ENCODE measurements at regions not wholly inside any gene's neighbourhood (a gene's known extent, or its start where the extent isn't known, plus 50 kb on each side); places are given as distances from the start of the nearest gene placed in this dataset.
A peak's percentile ranks its signal among the peaks of the same experiment; 100 is the strongest.
"Not testable (repeated sequence)": the region's sequence is repeated elsewhere in the genome, so short reads cannot be mapped to it uniquely, and the experiment has no call there.

DNA sequence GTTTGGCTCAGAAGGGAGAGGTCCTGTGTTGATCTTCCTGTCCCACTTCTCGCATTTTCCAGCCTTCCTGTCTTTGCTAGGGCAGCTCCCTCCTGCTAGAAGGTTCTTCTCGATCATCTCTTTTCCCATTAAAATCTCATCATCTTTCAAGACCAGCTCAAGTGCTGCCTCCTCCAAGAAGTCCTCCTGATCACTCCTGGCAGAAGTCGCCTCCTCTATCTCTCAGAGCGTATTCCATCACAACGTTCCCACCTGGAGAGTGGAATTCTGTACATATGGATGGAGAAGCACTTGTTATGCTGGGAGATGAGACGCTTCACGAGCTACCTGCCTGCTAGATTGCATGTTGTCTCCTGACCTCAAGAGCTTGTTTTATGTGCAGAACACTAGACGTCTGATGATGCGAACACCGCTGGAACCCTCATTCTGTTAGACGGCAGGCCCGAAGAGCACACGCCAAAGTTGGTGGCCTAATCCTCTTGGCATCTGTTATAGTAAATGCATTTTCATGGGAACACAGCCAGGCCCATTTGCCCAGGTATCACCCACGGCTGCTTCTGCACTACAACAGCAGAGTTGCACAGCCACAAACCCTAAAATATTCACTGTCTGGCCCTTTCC lies 68.0 kb upstream of the INSIG1 start:
- DNase-seq (ENCODE audit: low read depth) = no peak

DNA sequence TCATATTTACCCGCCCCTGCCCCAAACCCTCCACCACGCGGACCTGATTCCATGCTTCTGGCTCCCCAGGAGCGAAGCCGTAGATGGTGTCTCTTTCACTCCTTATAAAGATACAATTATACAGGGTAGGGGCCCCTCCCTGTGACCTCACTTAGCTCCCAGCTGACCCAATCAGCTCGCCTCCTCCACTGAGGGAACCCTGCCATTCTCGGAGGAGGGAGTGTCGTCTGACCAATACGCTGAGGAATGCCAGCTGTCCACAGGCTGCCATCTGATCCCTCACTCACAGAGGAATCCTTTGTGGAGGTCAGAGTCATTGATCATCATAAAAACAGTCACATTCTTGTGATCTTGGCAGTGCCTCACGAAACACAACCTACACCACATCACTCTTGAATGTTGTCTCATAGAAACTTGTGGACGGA lies 67.5 kb upstream of the INSIG1 start:
- DNase-seq (ENCODE audit: low read depth) = peak; percentile 99

DNA sequence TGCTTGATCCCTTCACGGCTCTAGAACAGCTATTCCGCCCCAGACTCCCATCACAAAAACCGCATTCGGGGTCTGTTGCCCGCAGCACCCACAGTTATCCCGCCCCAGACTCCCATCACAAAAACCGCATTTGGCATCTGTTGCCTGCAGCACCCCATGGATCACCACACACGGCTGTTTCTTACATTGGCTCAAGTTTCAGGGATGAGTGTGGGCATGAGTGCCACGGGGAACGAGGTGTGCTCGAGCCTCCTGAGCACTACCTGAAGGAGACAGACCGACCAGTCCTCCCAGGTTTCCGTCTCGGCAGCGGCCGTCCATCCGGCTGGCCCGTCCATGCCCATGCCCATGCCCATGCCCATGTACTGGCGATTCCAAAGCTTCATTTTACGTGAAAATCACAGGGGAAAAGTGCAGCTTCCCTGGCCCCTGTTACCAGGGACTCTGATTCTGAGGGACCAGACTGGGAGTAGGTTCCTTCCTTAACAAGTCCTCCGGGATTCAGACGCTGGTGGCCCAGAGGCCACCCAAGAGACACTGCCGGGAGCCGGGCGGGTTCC lies 66.4 kb upstream of the INSIG1 start:
- DNase-seq (ENCODE audit: low read depth) = no peak

DNA sequence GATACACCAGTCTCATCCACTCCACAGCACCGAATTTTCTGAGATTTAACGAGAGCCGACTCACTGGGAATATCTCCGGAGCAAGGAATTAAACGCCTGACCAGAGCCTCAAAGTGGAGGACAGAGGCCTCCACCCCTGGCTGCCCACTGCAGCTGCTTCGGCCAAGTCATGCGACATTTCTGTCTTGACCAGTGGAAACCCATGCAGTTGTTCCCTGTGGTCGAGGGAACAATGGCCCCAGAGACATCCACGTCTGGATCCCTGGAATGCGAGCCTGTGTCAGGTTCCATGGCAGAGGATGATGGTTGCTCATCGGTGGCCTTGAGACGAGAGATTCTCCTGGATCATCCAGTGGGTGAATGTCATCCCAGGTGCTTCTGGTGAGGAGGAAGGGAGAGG lies 65.7 kb upstream of the INSIG1 start:
- no peak for DNase-seq (ENCODE audit: low read depth)

DNA sequence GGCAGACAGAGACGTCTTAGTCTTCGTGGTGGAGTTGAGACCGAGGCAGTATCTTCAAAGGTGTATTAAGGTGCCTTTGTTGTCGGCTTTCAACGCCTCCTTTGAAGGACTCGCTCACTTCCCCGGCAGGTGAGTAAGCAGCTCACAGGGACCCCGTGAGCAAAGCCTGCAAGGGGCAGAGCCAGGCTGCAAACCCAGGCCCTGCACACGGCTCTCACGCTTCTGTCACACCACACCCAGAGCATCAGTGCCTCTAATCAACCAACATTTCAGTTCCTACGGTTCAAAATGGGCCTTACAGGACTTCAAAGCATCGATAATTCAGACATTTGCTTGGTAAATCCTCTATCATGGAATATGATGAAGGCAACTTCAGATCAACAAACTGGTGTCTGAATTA lies 64.8 kb upstream of the INSIG1 start:
- DNase-seq (ENCODE audit: low read depth) = no peak

DNA sequence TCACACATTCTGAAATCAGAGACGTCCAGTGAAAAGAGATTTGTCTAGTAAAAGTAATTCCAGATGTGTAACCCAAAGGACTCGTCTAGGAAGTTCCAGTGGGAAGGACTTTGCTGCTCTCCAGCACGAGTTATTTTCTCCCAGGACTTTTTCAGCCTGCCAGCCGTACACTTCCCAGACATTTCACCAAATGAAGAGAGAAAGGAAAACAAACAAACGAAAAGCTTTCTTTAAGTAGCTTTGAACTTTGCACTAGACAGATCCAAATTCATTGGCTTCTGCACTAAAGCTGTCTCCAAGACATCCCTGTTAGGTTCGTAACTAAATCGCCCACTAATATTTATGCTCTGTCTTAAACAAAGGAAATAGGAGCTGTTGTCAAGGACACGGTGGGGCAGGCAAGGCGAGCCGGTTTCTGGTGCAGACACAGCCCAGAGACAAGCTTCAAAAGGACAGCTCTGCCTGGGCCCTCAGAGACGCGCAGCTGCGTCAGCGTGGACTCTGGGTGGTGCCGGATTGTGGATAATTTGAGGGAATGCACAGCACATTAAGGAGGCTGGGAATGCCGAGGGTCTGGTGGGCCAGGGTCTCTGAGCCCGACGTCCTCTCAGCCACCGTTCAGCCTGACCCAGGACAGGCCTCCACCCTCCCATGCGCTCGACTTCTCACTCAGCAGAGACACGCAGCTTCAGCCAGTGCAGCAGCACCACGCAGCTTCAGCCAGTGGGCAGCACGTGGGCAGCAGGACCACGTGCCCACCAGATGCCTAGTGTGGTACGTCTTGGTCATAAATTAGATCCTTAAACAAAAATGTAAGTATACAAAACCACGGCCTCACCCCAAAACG lies 64.1 kb upstream of the INSIG1 start:
- no peak for DNase-seq (ENCODE audit: low read depth)

DNA sequence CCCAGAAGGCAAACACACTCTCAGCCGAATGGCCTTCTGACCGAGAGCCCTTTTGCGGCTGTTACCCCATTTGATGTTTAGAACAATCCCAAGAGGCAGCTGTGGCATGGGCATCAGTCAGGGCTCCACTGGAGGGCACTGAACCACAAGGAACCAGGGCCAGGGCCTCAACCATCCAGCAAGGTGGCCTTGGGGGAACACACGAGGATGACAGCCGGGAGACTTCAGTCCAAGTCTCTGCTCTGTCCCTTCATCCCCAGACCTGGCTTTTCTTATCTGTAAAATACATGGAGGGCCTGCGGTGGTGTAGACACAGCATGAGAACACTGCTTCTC lies 63.6 kb upstream of the INSIG1 start:
- no peak for DNase-seq (ENCODE audit: low read depth)

DNA sequence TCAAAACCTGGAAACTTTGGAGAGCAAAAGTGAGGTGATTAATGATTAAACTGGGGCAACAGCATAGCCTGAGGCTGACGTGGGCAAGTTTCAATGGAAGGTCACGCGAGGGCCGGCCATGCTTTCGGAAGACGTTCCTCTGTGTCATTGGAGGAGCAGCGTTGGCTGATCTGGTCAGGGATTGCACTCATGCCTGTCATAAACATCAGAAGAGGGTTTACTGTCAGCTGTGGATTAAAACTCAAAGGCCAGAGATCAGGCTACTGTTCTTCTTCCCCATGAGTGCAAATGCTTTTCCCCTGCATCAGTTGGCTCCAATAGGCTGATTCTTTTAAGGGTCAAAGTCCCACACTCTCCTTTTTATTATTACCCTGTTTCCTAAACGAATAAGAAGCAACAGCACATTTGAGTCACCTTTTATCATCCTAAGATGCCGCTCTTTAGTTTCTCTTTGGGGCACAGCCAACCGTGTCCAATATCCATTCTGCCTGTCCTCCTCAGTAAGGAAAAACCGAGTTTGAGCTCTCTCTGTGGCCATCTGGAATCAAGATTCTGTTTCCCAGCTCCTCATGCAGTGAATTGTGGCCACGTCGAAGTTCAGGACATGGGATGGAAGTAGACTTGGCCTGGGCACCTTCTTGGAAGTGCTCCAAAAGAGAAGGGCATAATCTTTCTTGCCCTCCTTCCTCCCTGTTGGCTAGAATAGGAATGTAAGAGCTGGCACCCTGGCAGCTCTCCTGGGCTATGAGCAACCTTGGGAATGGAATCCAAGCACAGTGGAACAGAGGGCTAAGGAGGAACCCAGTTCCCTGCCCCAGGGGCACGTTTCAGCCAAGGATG lies 62.5 kb upstream of the INSIG1 start:
- no peak for DNase-seq (ENCODE audit: low read depth)

DNA sequence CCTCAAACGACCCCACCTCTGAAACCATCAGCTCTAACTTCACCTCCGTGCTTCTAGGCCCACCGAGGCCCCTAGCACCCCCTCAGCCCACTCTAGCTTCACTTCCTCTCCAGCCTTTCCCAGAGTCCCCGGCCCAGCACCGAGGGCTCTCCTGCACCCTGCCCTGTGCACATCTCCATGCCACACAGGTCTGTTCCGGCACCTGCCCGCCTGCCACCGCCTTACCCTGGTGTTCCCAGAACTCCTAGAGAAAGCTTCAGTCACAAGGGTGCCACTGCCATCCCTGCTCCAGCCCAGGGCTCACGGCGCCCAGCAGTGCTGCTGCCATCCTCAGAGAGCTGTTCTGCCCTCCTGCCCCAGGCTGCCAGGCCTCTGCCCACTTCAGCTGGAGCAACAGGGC lies 61.3 kb upstream of the INSIG1 start:
- DNase-seq (ENCODE audit: low read depth) = no peak

DNA sequence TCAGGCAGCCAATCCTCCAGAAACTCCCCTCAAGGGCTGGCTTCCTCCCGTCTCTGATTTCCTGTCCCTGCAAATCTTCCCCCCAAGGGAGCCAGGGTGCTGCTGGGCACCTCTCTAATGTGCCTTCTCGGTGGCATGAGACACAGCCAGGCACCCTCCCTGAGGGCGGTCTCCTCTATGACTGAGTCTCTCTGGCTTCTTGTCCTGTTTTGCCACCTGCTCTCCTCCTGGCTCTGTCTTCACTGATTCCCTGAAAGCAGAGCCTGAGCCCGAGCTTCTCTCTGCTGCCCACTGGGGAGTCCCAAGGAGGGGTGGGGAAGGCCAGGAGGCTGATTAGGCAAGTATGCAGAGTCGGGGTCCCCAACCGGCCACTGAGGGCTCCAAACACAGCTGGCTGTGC lies 60.4 kb upstream of the INSIG1 start:
- no peak for DNase-seq (ENCODE audit: low read depth)

DNA sequence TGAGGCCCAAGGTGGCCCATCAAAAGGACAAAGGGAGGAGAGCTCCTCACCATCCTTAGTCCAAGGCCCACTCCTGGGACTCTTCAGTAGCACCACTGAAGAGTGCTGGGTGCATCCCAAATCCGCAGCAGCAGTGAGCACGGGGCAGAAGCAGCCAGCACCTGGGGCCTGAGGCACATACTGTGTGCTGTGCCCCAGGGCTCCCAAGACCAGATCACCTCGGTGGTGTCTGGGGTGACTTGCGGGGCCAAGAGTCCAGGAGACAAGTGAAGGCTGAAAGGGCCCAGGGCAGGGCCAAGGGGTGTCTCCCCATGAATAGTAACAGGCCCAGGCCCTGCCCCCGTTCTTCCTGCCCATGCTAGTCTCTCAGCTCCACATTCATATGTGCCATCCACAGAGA lies 59.9 kb upstream of the INSIG1 start:
- no peak for DNase-seq (ENCODE audit: low read depth)

DNA sequence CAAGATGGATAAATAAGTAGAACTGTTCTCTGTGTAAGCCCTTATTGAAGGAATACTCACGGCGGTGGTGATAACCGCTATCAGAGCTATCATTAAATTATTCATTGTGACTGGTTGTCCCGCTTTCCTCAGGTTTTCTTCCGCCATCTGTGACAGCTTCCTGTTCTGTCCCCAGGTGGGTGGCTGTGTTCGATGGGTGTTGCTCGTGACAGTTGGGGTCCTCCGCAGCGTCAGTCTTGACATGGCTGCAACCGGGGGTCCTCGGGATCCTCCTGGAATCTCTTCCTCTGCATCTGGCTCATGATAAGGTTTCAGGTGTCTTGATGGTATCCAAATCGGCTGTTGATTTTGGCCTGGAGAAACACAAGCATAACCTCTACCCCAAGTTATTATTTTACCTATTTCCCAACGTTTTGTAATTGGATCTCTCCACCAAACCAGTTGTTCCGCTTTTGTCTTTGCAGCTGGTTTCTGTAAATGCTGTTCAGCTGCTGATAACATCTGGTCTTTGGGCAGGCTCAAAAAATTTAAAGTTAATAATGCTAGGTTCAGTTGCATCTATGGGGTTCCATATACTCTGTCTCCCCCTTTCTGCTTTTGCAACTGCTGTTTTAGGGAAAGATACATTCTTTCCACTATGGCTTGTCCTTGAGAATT lies 58.1 kb upstream of the INSIG1 start:
- DNase-seq (ENCODE audit: low read depth) = not testable (repeated sequence)

DNA sequence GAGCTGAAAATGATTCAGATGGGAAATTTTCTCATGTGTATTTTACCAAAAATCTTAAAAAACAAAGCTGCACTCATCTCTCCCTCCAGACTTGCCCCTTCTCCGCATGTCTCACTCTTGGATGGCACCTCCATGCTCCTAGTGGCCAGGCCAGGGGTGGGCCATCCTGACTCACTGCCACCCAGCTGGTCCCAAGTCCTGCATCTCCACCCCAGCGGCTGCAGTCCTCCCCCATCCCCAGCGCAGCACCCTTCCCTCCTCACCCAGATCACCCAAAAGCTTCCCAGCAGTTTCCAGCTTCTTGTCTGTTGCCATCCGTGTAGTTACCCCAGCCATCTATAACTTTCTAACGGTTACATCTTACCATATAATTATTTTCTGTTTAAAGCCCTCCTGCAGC lies 53.0 kb upstream of the INSIG1 start:
- no peak for DNase-seq (ENCODE audit: low read depth)

DNA sequence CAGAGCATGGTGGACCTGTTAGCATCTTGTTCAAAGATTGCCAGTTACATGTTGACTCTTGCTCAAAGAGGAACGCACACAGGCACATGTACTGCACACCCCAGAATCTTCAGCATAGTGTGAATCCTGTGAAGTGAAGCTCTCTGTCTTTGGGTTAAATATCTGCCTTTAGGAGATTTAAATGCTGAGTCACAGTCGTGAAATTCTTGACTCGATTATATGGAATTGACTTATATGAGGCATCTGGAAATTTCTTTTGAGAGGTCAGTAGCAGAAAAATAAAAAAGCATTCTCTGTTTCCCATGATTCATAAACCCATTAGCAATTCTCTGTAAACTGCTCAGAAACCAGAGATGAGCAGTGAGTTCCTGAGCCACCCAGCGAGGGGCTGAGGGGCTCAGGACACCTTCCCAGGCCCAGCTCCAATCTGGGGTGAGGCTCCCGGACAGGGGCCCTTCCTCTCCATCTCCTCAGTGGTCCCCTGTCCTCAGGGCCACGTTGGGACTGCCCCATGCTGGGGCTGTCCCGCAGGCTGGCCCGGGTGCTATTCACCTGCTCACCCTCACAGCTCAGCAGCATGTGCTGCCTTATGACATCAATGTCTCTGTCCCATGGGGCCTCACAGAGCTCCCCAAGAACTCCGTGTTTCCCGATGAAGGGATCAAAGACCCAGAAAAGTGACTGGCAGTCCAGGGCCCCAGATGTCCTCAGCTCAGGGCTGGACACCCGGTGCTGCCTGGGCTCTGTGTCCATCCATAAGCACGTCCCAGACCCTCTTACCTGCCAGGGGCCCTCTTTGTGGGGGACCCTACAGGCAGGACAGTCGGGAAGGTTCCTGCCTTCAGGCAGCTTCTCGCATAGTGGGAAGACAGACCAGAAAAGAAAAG lies 50.0 kb upstream of the INSIG1 start:
- no peak for DNase-seq (ENCODE audit: low read depth)
